Gastroesophageal sphincter (tissue), 4 donors: ENCODE measurements at regions not wholly inside any gene's neighbourhood (a gene's known extent, or its start where the extent isn't known, plus 50 kb on each side); places are given as distances from the start of the nearest gene placed in this dataset.

Experiments used
- ATAC-seq: fragments of 150-250 bp; one replicate; pipeline ENCODE4 v1.9.1; 2016; ENCODE audit warnings: mild to moderate bottlenecking, moderate library complexity
- H3K27ac ChIP-seq, 4 donors: fragments of 200-600 bp; sonication (generic) in 3 of 4; 1 replicate in 3 of 4; 2 replicates in 1 of 4; pipeline ENCODE4 v1.5.1; 2016 to 2019
- H3K27me3 ChIP-seq: fragments of 200-600 bp; sonication (generic); one replicate; pipeline ENCODE4 v1.5.1; 2019
- H3K36me3 ChIP-seq, 2 donors: fragments of 200-600 bp; sonication (generic); one replicate each; pipeline ENCODE4 v1.5.1; 2019; ENCODE audit warnings: control low read depth in 1 of 2
- H3K4me1 ChIP-seq, 3 donors: fragments of 200-600 bp; sonication (generic); 1 replicate in 2 of 3; 2 replicates in 1 of 3; pipeline ENCODE4 v1.5.1; 2016 to 2019; ENCODE audit warnings: control low read depth in 2 of 3
- H3K4me3 ChIP-seq, 2 donors: fragments of 200-600 bp; sonication (generic); one replicate each; pipeline ENCODE4 v1.5.1; 2019; ENCODE audit warnings: mild to moderate bottlenecking in 1 of 2, moderate library complexity in 1 of 2
- H3K9me3 ChIP-seq, 3 donors: fragments of 200-600 bp; sonication (generic); one replicate each; pipeline ENCODE4 v1.5.1; 2017 to 2019; ENCODE audit warnings: control low read depth in 2 of 3
- CTCF ChIP-seq, 4 experiments: fragments of 200-600 bp in 2 of 4; fragments of 450-650 bp in 2 of 4; sonication (generic) in 1 of 4; IDR thresholded peaks; one replicate each; pipeline ENCODE4 v1.5.1; 2017 to 2019; ENCODE audit warnings: antibody characterized with exemption in 4 of 4, mild to moderate bottlenecking in 2 of 4, moderate library complexity in 2 of 4
- EP300 ChIP-seq: sonication (generic); formaldehyde crosslinking; IDR thresholded peaks from one replicate; pipeline ENCODE4 v1.6.1; 2017; ENCODE audit warnings: antibody characterized with exemption, mild to moderate bottlenecking
- POLR2A ChIP-seq, 2 donors: fragments of 450-650 bp; IDR thresholded peaks; one replicate each; pipeline ENCODE4 v1.6.1; 2017; ENCODE audit warnings: antibody characterized with exemption in 2 of 2, mild to moderate bottlenecking in 2 of 2, moderate library complexity in 1 of 2
- POLR2AphosphoS5 ChIP-seq: sonication (generic); formaldehyde crosslinking; IDR thresholded peaks from one replicate; pipeline ENCODE4 v1.6.1; 2017; ENCODE audit warnings: antibody characterized with exemption
- WGBS, 2 donors: methylation state at CpG; one replicate each; pipeline ENCODE4 v1.1.5; 2018; ENCODE audit warnings: low coverage in 1 of 2; 5-methylcytosine and 5-hydroxymethylcytosine counted together

GRCh38 chr12:98067795-98068194 lies 447.6 kb upstream of the TMPO start:
- no peak overlapping the region for H3K27ac ChIP-seq
- no peak overlapping the region for H3K4me3 ChIP-seq
- WGBS, 2 donors = 74 to 91% methylated on average over 4 to 7 of the region's 7 CpGs
- H3K9me3 ChIP-seq = no peaks in the 10 kb centered on the region
- no peak for TF ChIP-seq POLR2AphosphoS5
- no peak for TF ChIP-seq CTCF (IDR thresholded peaks at IDR 0.05)
- no peak for TF ChIP-seq POLR2A (IDR thresholded peaks at IDR 0.05)
- TF ChIP-seq EP300 = no peak
- no peaks in the 10 kb centered on the region for H3K27me3 ChIP-seq
- H3K36me3 ChIP-seq = no peaks in the 10 kb centered on the region
- ATAC-seq = no peak
- peaks cover 0 to 11% (median 0%) of the 10 kb centered on the region in 3 donors for H3K4me1 ChIP-seq

GRCh38 chr12:98073610-98074009 lies 441.8 kb upstream of the TMPO start:
- no peak overlapping the region for H3K4me3 ChIP-seq
- no peaks in the 10 kb centered on the region for H3K36me3 ChIP-seq
- no peaks in the 10 kb centered on the region for H3K9me3 ChIP-seq
- H3K27me3 ChIP-seq = no peaks in the 10 kb centered on the region
- ATAC-seq = no peak
- 100% methylated on average over 1 of the region's 3 CpGs; no CpG with 5 or more reads in 1 of the 2 donors for whole genome bisulfite sequencing, 2 donors
- no peak for TF ChIP-seq EP300
- TF ChIP-seq POLR2AphosphoS5 = no peak
- TF ChIP-seq POLR2A (IDR thresholded peaks at IDR 0.05) = no peak
- no peak for TF ChIP-seq CTCF (IDR thresholded peaks at IDR 0.05)
- no peaks in the 10 kb centered on the region for H3K4me1 ChIP-seq
- H3K27ac ChIP-seq = no peak overlapping the region

- no peaks in the 10 kb centered on the region for H3K27me3 ChIP-seq
- H3K9me3 ChIP-seq = no peaks in the 10 kb centered on the region
- TF ChIP-seq EP300 (no peak), POLR2A (IDR thresholded peaks at IDR 0.05) (no peak), CTCF (IDR thresholded peaks at IDR 0.05) (no peak), POLR2AphosphoS5 (no peak)
- no peak overlapping the region for H3K27ac ChIP-seq
- 91 to 95% methylated on average over 2 of the region's 2 CpGs for WGBS, 2 donors
- H3K4me3 ChIP-seq = no peak overlapping the region
- no peaks in the 10 kb centered on the region for H3K36me3 ChIP-seq
- no peak for ATAC-seq
- H3K4me1 ChIP-seq = no peaks in the 10 kb centered on the region
These were observed 441.1 kb upstream of the TMPO start for GRCh38 chr12:98074286-98074685.

GRCh38 chr12:98084391-98084790 lies 431.0 kb upstream of the TMPO start:
- Histone ChIP-seq H3K4me1 (peaks cover 0 to 11% (median 0%) of the 10 kb centered on the region in 3 donors), H3K27ac (no peak overlapping the region), H3K9me3 (no peaks in the 10 kb centered on the region), H3K36me3 (no peaks in the 10 kb centered on the region), H3K4me3 (no peak overlapping the region), H3K27me3 (no peaks in the 10 kb centered on the region)
- WGBS, 2 donors = 80 to 84% methylated on average over 1 to 5 of the region's 5 CpGs
- TF ChIP-seq EP300 = no peak
- no peak for TF ChIP-seq POLR2AphosphoS5
- TF ChIP-seq CTCF (IDR thresholded peaks at IDR 0.05) = no peak
- no peak for TF ChIP-seq POLR2A (IDR thresholded peaks at IDR 0.05)
- no peak for ATAC-seq

GRCh38 chr12:98085046-98085755 lies 430.2 kb upstream of the TMPO start:
- ATAC-seq = no peak
- 21 to 44% methylated on average over 3 of the region's 3 CpGs for WGBS, 2 donors
- no peaks in the 10 kb centered on the region for H3K27me3 ChIP-seq
- H3K4me1 ChIP-seq = peaks cover 0 to 11% (median 0%) of the 10 kb centered on the region in 3 donors
- TF ChIP-seq POLR2AphosphoS5 (no peak), POLR2A (IDR thresholded peaks at IDR 0.05) (no peak), EP300 (no peak), CTCF (IDR thresholded peaks at IDR 0.05) (no peak)
- H3K27ac ChIP-seq = no peak overlapping the region
- H3K9me3 ChIP-seq = no peaks in the 10 kb centered on the region
- no peak overlapping the region for H3K4me3 ChIP-seq
- no peaks in the 10 kb centered on the region for H3K36me3 ChIP-seq
